Activated CD4-positive, alpha-beta T cell treated with anti-CD3 and anti-CD28 coated beads, Interleukin-2, amount 10 ng/mL, durations not matched to agents 7 days and 5 days (primary cell): ENCODE measurements at regions not wholly inside any gene's neighbourhood (a gene's known extent, or its start where the extent isn't known, plus 50 kb on each side); places are given as distances from the start of the nearest gene placed in this dataset.

Source experiments
- CTCF ChIA-PET: fragments of 350-600 bp; sonication (Branson Sonifier 250); formaldehyde crosslinking; loops from one replicate; lab custom pipeline; 2021; ENCODE audit warnings: antibody characterized with exemption; lab: Charles Lee
- POLR2A ChIA-PET: fragments of 350-600 bp; sonication (Branson Sonifier 250); formaldehyde crosslinking; loops from one replicate; lab custom pipeline; 2021; ENCODE audit warnings: antibody characterized with exemption; lab: Charles Lee
- DNase-seq: peaks from one replicate; pipeline ENCODE4 v3.0.0-alpha.2; 2020
- H3K27ac Mint-ChIP-seq: one replicate; pipeline ENCODE4 v1.8.0; 2021; ENCODE audit warnings: mild to moderate bottlenecking, moderate library complexity, mixed read lengths
- H3K27me3 Mint-ChIP-seq: one replicate; pipeline ENCODE4 v1.8.0; 2021; ENCODE audit warnings: mixed read lengths
- H3K36me3 Mint-ChIP-seq: one replicate; pipeline ENCODE4 v1.8.0; 2021; ENCODE audit warnings: low read depth, mixed read lengths
- H3K4me1 Mint-ChIP-seq: one replicate; pipeline ENCODE4 v1.8.0; 2021; ENCODE audit warnings: mixed read lengths
- H3K4me3 Mint-ChIP-seq: one replicate; pipeline ENCODE4 v1.8.0; 2021; ENCODE audit warnings: mild to moderate bottlenecking, moderate library complexity, mixed read lengths
- H3K9me3 Mint-ChIP-seq: one replicate; pipeline ENCODE4 v1.8.0; 2021; ENCODE audit warnings: mixed read lengths

DNA sequence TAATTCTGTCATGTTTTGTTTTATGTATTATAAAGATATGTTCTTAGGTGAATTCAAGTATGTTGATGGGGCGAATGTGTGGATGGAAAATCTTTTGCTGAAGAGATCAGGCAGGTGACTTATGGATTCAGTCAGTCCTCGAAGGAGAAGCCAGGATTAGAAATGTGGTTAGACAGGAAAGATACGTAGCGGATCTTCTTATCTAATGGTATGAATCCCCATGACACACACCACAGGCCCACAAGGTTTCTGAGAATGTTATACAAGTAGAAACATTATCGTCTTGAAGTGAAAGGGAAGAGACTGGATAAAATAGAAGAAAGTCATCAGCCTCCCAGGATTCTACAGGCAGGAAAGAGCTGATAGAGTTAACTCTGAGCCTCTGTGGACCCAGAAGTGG is 69.0 kb upstream of the RFXAP start:
- Mint-ChIP-seq H3K36me3 (no peaks in the 10 kb centered on the region), H3K4me3 (no peak overlapping the region), H3K4me1 (no peaks in the 10 kb centered on the region), H3K27me3 (peaks cover 8% of the 10 kb centered on the region), H3K27ac (no peak overlapping the region), H3K9me3 (no peaks in the 10 kb centered on the region)
- ChIA-PET POLR2A (no interaction called here), CTCF (no interaction called here)
- DNase-seq: no peak

DNA sequence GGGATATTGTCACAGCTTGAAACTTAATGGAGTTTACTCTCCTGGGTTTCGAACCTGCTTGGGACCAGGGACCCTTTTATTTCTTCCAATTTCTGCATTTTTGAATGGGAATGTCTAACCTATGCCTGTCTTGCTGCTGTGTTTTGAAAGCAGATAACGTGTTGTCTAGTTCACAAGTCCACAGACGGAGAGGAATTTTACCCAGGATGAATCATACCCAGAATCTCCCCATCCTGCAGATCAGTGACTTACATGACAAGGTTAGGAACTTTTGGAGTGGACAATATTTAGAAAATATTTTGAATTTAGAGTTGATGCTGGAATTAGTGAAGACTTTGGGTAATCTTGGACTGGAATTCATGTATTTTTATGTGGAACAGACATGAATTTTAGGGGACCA is 68.6 kb upstream of the RFXAP start:
- CTCF ChIA-PET: no interaction called here
- no peak overlapping the region for H3K4me3 Mint-ChIP-seq
- no peak for DNase-seq
- no peaks in the 10 kb centered on the region for H3K36me3 Mint-ChIP-seq
- peaks cover 8% of the 10 kb centered on the region for H3K27me3 Mint-ChIP-seq
- POLR2A ChIA-PET: no interaction called here
- H3K4me1 Mint-ChIP-seq: no peaks in the 10 kb centered on the region
- H3K27ac Mint-ChIP-seq: no peak overlapping the region
- H3K9me3 Mint-ChIP-seq: no peaks in the 10 kb centered on the region

DNA sequence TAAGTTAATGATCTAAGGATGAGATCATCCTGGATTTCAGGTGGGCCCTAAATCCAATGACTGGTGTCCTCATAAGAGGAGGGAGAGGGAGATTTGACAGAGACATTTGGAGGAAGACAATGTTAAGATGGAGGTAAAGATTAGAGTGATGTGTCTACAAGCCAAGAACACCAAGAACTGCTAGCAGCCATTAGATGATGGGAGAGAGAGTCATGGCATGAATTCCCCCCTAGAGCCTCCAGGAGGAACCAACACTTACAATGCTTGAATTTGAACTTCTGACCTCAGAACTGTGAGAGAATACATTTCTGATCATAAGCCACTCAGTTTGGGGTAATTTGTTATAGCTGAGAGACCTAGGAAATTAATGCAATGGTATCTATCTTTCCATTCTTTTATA is 68.1 kb upstream of the RFXAP start:
- Mint-ChIP-seq H3K4me1 (no peaks in the 10 kb centered on the region), H3K9me3 (no peaks in the 10 kb centered on the region), H3K27me3 (peaks cover 8% of the 10 kb centered on the region), H3K27ac (no peak overlapping the region), H3K4me3 (no peak overlapping the region), H3K36me3 (no peaks in the 10 kb centered on the region)
- ChIA-PET POLR2A (no interaction called here), CTCF (no interaction called here)
- DNase-seq: no peak

DNA sequence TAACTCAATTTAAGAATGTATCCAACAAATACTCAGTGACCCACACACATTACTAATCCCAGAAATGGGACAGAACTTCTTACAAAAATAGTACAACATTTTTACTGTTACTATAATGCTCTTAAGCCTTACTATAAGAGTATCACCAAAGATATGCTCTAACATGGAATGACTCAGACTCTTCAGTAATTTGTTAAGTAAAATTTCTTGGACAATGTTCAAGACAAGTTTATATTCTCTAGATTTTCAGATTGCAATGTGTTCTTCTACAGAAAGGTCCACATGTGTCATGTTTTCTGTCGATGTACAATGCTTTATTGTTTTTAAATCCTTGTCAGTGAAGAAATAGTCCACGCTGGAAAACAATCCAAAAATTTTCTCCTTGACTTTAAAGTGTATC is 66.3 kb upstream of the RFXAP start:
- peaks cover 8% of the 10 kb centered on the region for H3K27me3 Mint-ChIP-seq
- POLR2A ChIA-PET: no interaction called here
- H3K36me3 Mint-ChIP-seq: no peaks in the 10 kb centered on the region
- CTCF ChIA-PET: no interaction called here
- no peaks in the 10 kb centered on the region for H3K9me3 Mint-ChIP-seq
- DNase-seq: no peak
- no peak overlapping the region for H3K4me3 Mint-ChIP-seq
- no peaks in the 10 kb centered on the region for H3K4me1 Mint-ChIP-seq
- no peak overlapping the region for H3K27ac Mint-ChIP-seq

DNA sequence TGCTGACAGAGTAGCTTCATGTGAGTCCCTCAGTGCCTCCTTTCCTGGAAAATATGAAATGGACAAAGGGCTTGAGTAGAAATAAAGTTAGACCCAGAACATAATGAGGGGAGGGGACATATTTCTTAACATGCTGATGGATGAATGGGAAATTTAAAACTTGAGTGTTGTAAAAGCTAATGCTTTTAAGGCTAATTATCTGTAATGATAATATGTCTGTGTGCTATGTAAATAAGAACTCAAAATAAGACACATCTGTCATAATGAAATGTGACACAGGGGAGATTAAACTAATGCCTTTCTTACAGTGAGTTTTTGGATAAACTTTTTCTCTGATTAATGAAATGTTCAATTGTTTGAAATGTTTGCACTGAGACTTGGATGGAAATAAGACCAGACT is 65.8 kb upstream of the RFXAP start:
- no peak overlapping the region for H3K27ac Mint-ChIP-seq

DNA sequence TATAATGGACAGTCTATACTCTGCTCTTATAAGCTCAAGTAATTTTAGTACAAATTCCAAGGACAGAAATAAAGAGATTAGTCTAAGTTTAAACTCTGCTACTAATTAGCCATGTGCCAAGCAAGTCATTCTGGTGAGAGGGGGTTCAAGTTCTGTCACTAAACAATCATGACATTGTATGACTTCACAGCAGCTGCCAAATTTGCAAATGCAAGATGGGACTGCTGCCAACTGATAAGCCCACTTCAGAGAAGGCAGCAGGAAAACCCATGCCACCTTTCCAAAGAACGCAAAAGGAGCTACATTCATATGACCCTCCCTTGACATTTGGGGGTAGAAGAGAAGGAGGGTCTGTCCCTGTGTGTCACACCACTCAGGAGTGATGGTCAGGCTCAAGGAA is 60.7 kb upstream of the RFXAP start:
- CTCF ChIA-PET: no interaction called here
- Mint-ChIP-seq H3K4me3 (no peak overlapping the region), H3K27ac (no peak overlapping the region), H3K36me3 (no peaks in the 10 kb centered on the region), H3K27me3 (peaks cover 15% of the 10 kb centered on the region), H3K4me1 (no peaks in the 10 kb centered on the region), H3K9me3 (no peaks in the 10 kb centered on the region)
- DNase-seq: no peak
- POLR2A ChIA-PET: no interaction called here

More for the DNA sequence above, 65.8 kb upstream of the RFXAP start:
- ChIA-PET POLR2A (no interaction called here), CTCF (no interaction called here)
- H3K4me1 Mint-ChIP-seq: no peaks in the 10 kb centered on the region
- no peak overlapping the region for H3K4me3 Mint-ChIP-seq
- H3K36me3 Mint-ChIP-seq: no peaks in the 10 kb centered on the region
- H3K9me3 Mint-ChIP-seq: no peaks in the 10 kb centered on the region
- peaks cover 10% of the 10 kb centered on the region for H3K27me3 Mint-ChIP-seq
- DNase-seq: no peak

DNA sequence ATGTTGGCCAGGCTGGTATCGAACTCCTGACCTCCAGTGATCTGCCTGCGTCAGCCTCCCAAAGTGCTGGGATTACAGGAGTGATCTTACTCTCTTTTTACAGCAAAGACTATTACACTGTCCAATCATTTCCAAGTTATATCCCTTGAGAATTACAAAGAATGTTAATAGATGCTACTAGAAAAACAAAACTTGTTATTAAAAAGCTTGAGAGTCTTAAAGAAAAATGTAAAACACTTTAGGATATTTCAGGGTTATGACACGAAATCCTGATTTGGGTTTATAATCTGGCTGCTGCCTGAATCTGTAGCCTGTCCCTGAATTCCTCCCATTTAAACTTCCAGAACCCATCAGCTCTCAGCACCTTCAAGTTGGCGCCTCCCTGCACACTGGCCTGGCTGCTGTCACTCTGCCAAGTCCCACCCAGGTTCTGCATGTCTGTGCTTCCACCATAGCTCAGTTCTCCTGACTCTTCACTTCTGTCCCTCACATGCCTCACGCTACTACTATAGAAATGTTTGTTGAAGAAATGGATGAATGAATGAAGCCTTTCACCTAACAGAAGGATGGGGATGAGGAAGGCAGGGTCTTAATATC is 55.8 kb upstream of the RFXAP start:
- Mint-ChIP-seq H3K4me1 (no peaks in the 10 kb centered on the region), H3K27me3 (peaks cover 18% of the 10 kb centered on the region), H3K36me3 (no peaks in the 10 kb centered on the region), H3K9me3 (no peaks in the 10 kb centered on the region), H3K4me3 (no peak overlapping the region), H3K27ac (no peak overlapping the region)
- ChIA-PET POLR2A (no interaction called here), CTCF (no interaction called here)
- DNase-seq: no peak

DNA sequence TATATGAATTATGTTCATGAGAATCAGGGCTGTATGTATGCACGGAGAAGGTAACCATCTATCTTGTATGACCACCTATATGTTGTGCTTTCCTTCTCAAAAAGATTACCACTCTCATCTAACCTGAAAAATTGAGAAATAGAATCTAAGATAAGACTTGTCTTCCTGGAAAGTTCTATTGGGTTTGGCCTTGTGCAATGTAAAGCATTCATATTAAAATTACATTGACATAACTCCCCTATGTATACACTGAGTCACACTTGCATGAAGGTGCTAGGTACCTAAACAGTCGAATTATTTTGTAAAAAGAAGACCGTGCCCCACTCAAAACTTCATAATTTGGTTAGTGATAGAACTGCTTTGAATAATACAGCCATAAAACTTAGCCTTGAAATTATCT is 54.5 kb upstream of the RFXAP start:
- Mint-ChIP-seq H3K27ac (no peak overlapping the region), H3K4me1 (no peaks in the 10 kb centered on the region), H3K27me3 (peaks cover 14% of the 10 kb centered on the region), H3K4me3 (no peak overlapping the region), H3K36me3 (no peaks in the 10 kb centered on the region), H3K9me3 (no peaks in the 10 kb centered on the region)
- DNase-seq: no peak
- ChIA-PET CTCF (no interaction called here), POLR2A (no interaction called here)

DNA sequence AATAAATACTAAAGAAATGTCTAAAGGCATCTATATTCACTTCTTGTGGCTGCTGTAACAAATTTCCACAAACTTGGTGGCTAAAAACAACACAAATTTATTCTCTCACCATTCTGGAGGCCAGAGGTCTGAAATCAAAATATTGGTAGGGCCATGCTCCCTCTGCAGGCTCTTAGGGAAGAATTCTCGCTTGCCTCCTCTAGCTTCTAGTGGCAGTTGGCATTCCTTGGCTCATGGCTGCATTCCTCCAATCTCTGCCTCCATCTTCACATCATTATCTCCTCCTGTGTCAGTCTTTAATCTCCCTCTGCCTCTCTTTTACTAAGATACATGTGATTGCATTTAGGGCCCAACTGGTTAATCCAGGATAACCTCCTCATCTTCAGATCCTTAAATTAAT is 54.1 kb upstream of the RFXAP start:
- Mint-ChIP-seq H3K4me1 (no peaks in the 10 kb centered on the region), H3K27me3 (peaks cover 13% of the 10 kb centered on the region), H3K4me3 (no peak overlapping the region), H3K9me3 (no peaks in the 10 kb centered on the region), H3K27ac (no peak overlapping the region), H3K36me3 (no peaks in the 10 kb centered on the region)
- no peak for DNase-seq
- ChIA-PET POLR2A (no interaction called here), CTCF (no interaction called here)

DNA sequence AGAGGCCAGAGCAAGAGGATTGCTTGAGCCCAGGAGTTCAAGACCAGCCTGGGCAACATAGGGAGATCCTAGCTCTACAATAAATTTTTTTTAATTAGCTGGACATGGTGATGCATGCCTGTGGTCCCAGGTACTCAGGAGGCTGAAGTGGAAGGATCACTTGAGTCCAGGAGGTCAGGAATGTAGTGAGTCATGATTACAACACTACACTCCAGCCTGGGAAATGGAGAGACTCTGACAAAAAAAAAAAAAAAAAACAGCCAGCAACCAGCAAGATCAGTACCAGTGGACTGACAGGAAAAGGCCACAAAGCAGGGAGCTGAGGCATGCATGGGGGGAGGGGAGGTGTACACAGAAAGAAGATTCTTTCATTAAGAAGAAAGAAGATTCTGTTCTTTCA is 52.7 kb upstream of the RFXAP start:
- no peaks in the 10 kb centered on the region for H3K36me3 Mint-ChIP-seq
- ChIA-PET POLR2A (no interaction called here), CTCF (interaction anchor here (0.6 to 0.7 kb wide), 2 partner anchors 97 to 413 kb away, joined by 3 to 6 read pairs; no protein-coding TSS in a partner anchor)
- peaks cover 13% of the 10 kb centered on the region for H3K27me3 Mint-ChIP-seq
- no peaks in the 10 kb centered on the region for H3K9me3 Mint-ChIP-seq
- H3K27ac Mint-ChIP-seq: no peak overlapping the region
- no peak for DNase-seq
- H3K4me1 Mint-ChIP-seq: no peaks in the 10 kb centered on the region
- no peak overlapping the region for H3K4me3 Mint-ChIP-seq

DNA sequence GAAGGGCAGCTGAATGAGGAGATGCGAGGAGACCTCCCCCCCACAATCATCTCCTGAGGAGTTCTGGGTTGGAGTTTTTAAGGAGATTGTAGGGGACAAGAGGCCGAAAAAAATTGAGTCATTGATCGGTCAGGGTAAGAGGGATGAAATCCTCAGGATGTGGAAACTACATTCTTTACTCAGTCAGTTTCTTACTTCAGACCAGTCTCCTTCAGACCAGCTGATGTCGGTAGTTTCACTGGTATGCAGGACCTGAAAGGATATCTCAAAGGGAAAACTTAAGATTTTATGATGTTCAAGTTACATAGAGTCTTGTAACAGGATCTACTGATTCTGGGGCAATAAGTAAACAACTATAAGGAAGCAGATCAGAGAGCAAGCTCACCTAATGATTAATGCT is 51.7 kb upstream of the RFXAP start:
- CTCF ChIA-PET: no interaction called here

DNA sequence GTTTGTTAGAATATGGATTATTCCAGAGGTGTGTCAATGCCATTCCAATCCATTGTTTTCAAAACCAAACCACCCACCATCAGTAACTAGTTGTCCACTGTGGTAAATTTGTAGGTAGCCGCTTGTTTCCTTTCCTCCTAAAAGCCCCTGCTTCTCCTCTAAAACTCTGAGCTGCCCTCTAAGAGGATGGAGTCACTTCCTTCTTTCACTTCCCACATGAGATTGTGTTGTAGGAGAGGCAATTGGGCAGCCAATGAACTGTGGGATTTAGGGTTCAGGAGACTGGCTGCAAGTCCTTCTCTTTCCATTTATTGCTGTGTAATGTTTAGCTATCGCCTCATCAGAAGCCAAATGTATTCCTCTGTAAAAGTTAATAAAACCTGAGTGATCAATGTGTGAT is 49.9 kb upstream of the RFXAP start:
- CTCF ChIA-PET: no interaction called here
- no peak overlapping the region for H3K4me3 Mint-ChIP-seq
- peaks cover 16% of the 10 kb centered on the region for H3K27me3 Mint-ChIP-seq
- H3K4me1 Mint-ChIP-seq: no peaks in the 10 kb centered on the region
- H3K9me3 Mint-ChIP-seq: no peaks in the 10 kb centered on the region
- no peak for DNase-seq
- H3K27ac Mint-ChIP-seq: no peak overlapping the region
- H3K36me3 Mint-ChIP-seq: no peaks in the 10 kb centered on the region
- POLR2A ChIA-PET: no interaction called here

More for the DNA sequence above, 51.7 kb upstream of the RFXAP start:
- no peaks in the 10 kb centered on the region for H3K9me3 Mint-ChIP-seq
- no peak for DNase-seq
- no peak overlapping the region for H3K27ac Mint-ChIP-seq
- H3K4me1 Mint-ChIP-seq: no peaks in the 10 kb centered on the region
- peaks cover 12% of the 10 kb centered on the region for H3K27me3 Mint-ChIP-seq
- no peaks in the 10 kb centered on the region for H3K36me3 Mint-ChIP-seq
- POLR2A ChIA-PET: no interaction called here
- no peak overlapping the region for H3K4me3 Mint-ChIP-seq
